Kasumi-1 (cell line): ENCODE measurements at regions not wholly inside any gene's neighbourhood (a gene's known extent, or its start where the extent isn't known, plus 50 kb on each side); places are given as distances from the start of the nearest gene placed in this dataset.
A peak's percentile ranks its signal among the peaks of the same experiment; 100 is the strongest.
"Not testable (repeated sequence)": the region's sequence is repeated elsewhere in the genome, so short reads cannot be mapped to it uniquely, and the experiment has no call there.

Experiments used
- DNase-seq, 2 experiments: peaks; one replicate each; lab custom pipeline; 2025; lab: John Stamatoyannopoulos, UW

GRCh38 chr6:60991427-60992028, 1294.5 kb downstream of the KHDRBS2 start:
- DNase-seq: no peak

- no peak for DNase-seq
Observed at GRCh38 chr6:60952500-60952899, 1333.5 kb downstream of the KHDRBS2 start.

GRCh38 chr6:60950221-60950923, 1335.7 kb downstream of the KHDRBS2 start:
- DNase-seq: not testable (repeated sequence)

- DNase-seq: not testable (repeated sequence)
Observed at GRCh38 chr6:60947416-60947815, 1338.6 kb downstream of the KHDRBS2 start.

GRCh38 chr6:60944803-60945202, 1341.2 kb downstream of the KHDRBS2 start:
- not testable (repeated sequence) for DNase-seq

GRCh38 chr6:60935970-60936369, 1350.1 kb downstream of the KHDRBS2 start:
- DNase-seq: not testable (repeated sequence)

GRCh38 chr6:60919652-60920051, 1366.4 kb downstream of the KHDRBS2 start:
- DNase-seq: not testable (repeated sequence)

GRCh38 chr6:60903860-60904259, 1382.2 kb downstream of the KHDRBS2 start:
- DNase-seq: peak in 1 of 2 experiments; percentile 9

GRCh38 chr6:60893374-60893773, 1392.7 kb downstream of the KHDRBS2 start:
- not testable (repeated sequence) for DNase-seq

- no peak for DNase-seq
Observed at GRCh38 chr6:60891606-60892005, 1394.4 kb downstream of the KHDRBS2 start.

GRCh38 chr6:60877396-60877795, 1408.6 kb downstream of the KHDRBS2 start:
- DNase-seq: not testable (repeated sequence)

GRCh38 chr6:60870779-60871178, 1415.2 kb downstream of the KHDRBS2 start:
- not testable (repeated sequence) for DNase-seq

GRCh38 chr6:60867548-60867947, 1418.5 kb downstream of the KHDRBS2 start:
- DNase-seq: no peak

- DNase-seq: not testable (repeated sequence)
Observed at GRCh38 chr6:60843175-60843982, 1442.6 kb downstream of the KHDRBS2 start.

GRCh38 chr6:60830726-60831125, 1455.3 kb downstream of the KHDRBS2 start:
- not testable (repeated sequence) for DNase-seq

- DNase-seq: not testable (repeated sequence)
Observed at GRCh38 chr6:60822597-60822996, 1463.4 kb downstream of the KHDRBS2 start.

- DNase-seq: not testable (repeated sequence)
Observed at GRCh38 chr6:60818072-60818471, 1468.0 kb downstream of the KHDRBS2 start.

GRCh38 chr6:60814784-60815183, 1471.2 kb downstream of the KHDRBS2 start:
- DNase-seq: not testable (repeated sequence)

GRCh38 chr6:60813897-60814596, 1472.0 kb downstream of the KHDRBS2 start:
- not testable (repeated sequence) for DNase-seq

- DNase-seq: not testable (repeated sequence)
Observed at GRCh38 chr6:60810216-60810615, 1475.8 kb downstream of the KHDRBS2 start.

GRCh38 chr6:60799146-60799545, 1486.9 kb downstream of the KHDRBS2 start:
- peak; percentile 34 to 47 for DNase-seq

- DNase-seq: not testable (repeated sequence)
Observed at GRCh38 chr6:60797831-60798230, 1488.2 kb downstream of the KHDRBS2 start.
